Upper lobe of left lung (tissue), 6 donors: ENCODE measurements at regions not wholly inside any gene's neighbourhood (a gene's known extent, or its start where the extent isn't known, plus 50 kb on each side); places are given as distances from the start of the nearest gene placed in this dataset.
"Not testable (repeated sequence)": the region's sequence is repeated elsewhere in the genome, so short reads cannot be mapped to it uniquely, and the experiment has no call there.

Experiments
- ATAC-seq, 2 donors: fragments of 200-7000 bp; cut with Tn5 transposase; one replicate each; pipeline ENCODE4 v1.9.1; 2022; ENCODE audit warnings: mild to moderate bottlenecking in 2 of 2, moderate library complexity in 2 of 2; ENCODE audit not compliant: low FRiP score in 2 of 2
- DNase-seq, 2 donors: peaks; one replicate each; pipeline ENCODE4 v3.0.0-alpha.2; 2019 to 2020
- H3K27ac ChIP-seq, 4 donors: fragments of 200-600 bp; sonication (generic); one replicate each; pipeline ENCODE4 v1.5.1; 2016 to 2019
- H3K27me3 ChIP-seq, 4 donors: fragments of 200-600 bp; sonication (generic); one replicate each; pipeline ENCODE4 v1.5.1; 2017 to 2019
- H3K36me3 ChIP-seq, 4 donors: fragments of 200-600 bp; sonication (generic); one replicate each; pipeline ENCODE4 v1.5.1; 2016 to 2019
- H3K4me1 ChIP-seq, 4 donors: fragments of 200-600 bp; sonication (generic); one replicate each; pipeline ENCODE4 v1.5.1; 2018 to 2019
- H3K4me3 ChIP-seq, 4 donors: fragments of 200-600 bp; sonication (generic); one replicate each; pipeline ENCODE4 v1.5.1; 2017 to 2019; ENCODE audit warnings: mild to moderate bottlenecking in 2 of 4, moderate library complexity in 1 of 4
- H3K9me3 ChIP-seq, 4 donors: fragments of 200-600 bp; sonication (generic); one replicate each; pipeline ENCODE4 v1.5.1; 2018 to 2019
- CTCF ChIP-seq, 6 experiments: fragments of 450-650 bp in 4 of 6; fragments of 200-600 bp in 2 of 6; sonication (generic) in 2 of 6; IDR thresholded peaks; one replicate each; pipeline ENCODE4 v1.5.1; 2016 to 2019; ENCODE audit warnings: antibody characterized with exemption in 6 of 6
- EP300 ChIP-seq, 4 donors: sonication (generic); formaldehyde crosslinking; IDR thresholded peaks; one replicate each; pipeline ENCODE4 v1.5.1; 2017; ENCODE audit warnings: antibody characterized with exemption in 4 of 4, control low read depth in 2 of 4
- POLR2A ChIP-seq, 4 donors: fragments of 450-650 bp; IDR thresholded peaks; one replicate each; pipeline ENCODE4 v1.5.1; 2016 to 2017; ENCODE audit warnings: antibody characterized with exemption in 4 of 4, mild to moderate bottlenecking in 2 of 4
- POLR2AphosphoS5 ChIP-seq, 2 donors: sonication (generic); formaldehyde crosslinking; IDR thresholded peaks; one replicate each; pipeline ENCODE4 v1.5.1; 2017; ENCODE audit warnings: antibody characterized with exemption in 2 of 2
- WGBS, 2 donors: methylation state at CpG; one replicate each; pipeline ENCODE4 v1.1.5; 2017 to 2018; 5-methylcytosine and 5-hydroxymethylcytosine counted together
- donor health status: DM: no; HTN: no; CAD: no; lungs with moderate emphysema.
- donor health status: DM: no; HTN: yes; CAD: no; lungs with severe emphysema.

- Histone ChIP-seq H3K36me3 (no peaks in the 10 kb centered on the region), H3K9me3 (no peaks in the 10 kb centered on the region), H3K27ac (no peak overlapping the region), H3K4me3 (no peak overlapping the region), H3K4me1 (no peaks in the 10 kb centered on the region), H3K27me3 (no peaks in the 10 kb centered on the region)
- ATAC-seq = peak in 1 of 2 donors; percentile 66
- TF ChIP-seq POLR2AphosphoS5 (IDR thresholded peaks at IDR 0.05) (no peak), POLR2A (IDR thresholded peaks at IDR 0.05) (no peak), EP300 (IDR thresholded peaks at IDR 0.05) (no peak)
- no peak for DNase-seq
- 10 to 48% methylated on average over 1 of the region's 1 CpG for WGBS, 2 donors
These were observed 511.7 kb upstream of the CNTNAP5 start for GRCh38 chr2:123513351-123513750.

- no peaks in the 10 kb centered on the region for H3K4me1 ChIP-seq
- no peaks in the 10 kb centered on the region for H3K27me3 ChIP-seq
- WGBS, 2 donors = 72 to 78% methylated on average over 9 of the region's 9 CpGs
- no peaks in the 10 kb centered on the region for H3K36me3 ChIP-seq
- TF ChIP-seq EP300 (IDR thresholded peaks at IDR 0.05) = no peak
- TF ChIP-seq CTCF (IDR thresholded peaks at IDR 0.05) = no peak
- no peak for TF ChIP-seq POLR2A (IDR thresholded peaks at IDR 0.05)
- TF ChIP-seq POLR2AphosphoS5 (IDR thresholded peaks at IDR 0.05) = no peak
- no peak overlapping the region for H3K4me3 ChIP-seq
- DNase-seq (no peak), ATAC-seq (no peak)
- H3K9me3 ChIP-seq = no peaks in the 10 kb centered on the region
- H3K27ac ChIP-seq = no peak overlapping the region
These were observed 510.4 kb upstream of the CNTNAP5 start for GRCh38 chr2:123514613-123515207.

DNA sequence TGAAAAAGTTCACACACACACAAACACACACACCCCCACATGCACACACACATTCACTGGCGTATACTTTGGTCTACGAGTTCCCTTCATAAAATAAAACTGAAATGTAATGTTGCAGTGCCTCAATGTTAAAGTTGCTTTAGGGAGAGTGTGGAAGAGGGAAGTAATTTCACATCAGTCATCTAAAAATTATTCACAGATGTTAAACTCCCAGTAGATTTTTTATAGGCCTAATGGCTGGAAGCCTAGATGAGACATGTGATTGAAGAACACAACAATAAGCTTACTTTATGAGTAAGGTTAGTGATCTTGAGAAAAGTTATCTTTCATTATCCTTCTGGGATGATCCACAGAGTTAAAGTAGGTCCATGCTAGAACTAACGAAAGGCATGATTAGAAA, 506.7 kb upstream of the CNTNAP5 start:
- no peak overlapping the region for H3K27ac ChIP-seq
- no peaks in the 10 kb centered on the region for H3K4me1 ChIP-seq
- no peaks in the 10 kb centered on the region for H3K36me3 ChIP-seq
- DNase-seq (no peak), ATAC-seq (peak in 1 of 2 donors; percentile 53)
- H3K9me3 ChIP-seq = no peaks in the 10 kb centered on the region
- WGBS, 2 donors = 87 to 89% methylated on average over 3 of the region's 3 CpGs
- H3K4me3 ChIP-seq = no peak overlapping the region
- no peak for TF ChIP-seq POLR2A (IDR thresholded peaks at IDR 0.05)
- no peak for TF ChIP-seq POLR2AphosphoS5 (IDR thresholded peaks at IDR 0.05)
- TF ChIP-seq EP300 (IDR thresholded peaks at IDR 0.05) = no peak
- no peak for TF ChIP-seq CTCF (IDR thresholded peaks at IDR 0.05)
- H3K27me3 ChIP-seq = no peaks in the 10 kb centered on the region

GRCh38 chr2:123521854-123522253, 503.2 kb upstream of the CNTNAP5 start:
- Histone ChIP-seq H3K36me3 (no peaks in the 10 kb centered on the region), H3K27me3 (no peaks in the 10 kb centered on the region), H3K4me3 (no peak overlapping the region), H3K9me3 (no peaks in the 10 kb centered on the region), H3K27ac (no peak overlapping the region), H3K4me1 (no peaks in the 10 kb centered on the region)
- WGBS, 2 donors = 22 to 32% methylated on average over 1 of the region's 1 CpG
- ATAC-seq = no peak
- no peak for DNase-seq
- TF ChIP-seq EP300 (IDR thresholded peaks at IDR 0.05) (no peak), CTCF (IDR thresholded peaks at IDR 0.05) (no peak), POLR2A (IDR thresholded peaks at IDR 0.05) (no peak), POLR2AphosphoS5 (IDR thresholded peaks at IDR 0.05) (no peak)

DNA sequence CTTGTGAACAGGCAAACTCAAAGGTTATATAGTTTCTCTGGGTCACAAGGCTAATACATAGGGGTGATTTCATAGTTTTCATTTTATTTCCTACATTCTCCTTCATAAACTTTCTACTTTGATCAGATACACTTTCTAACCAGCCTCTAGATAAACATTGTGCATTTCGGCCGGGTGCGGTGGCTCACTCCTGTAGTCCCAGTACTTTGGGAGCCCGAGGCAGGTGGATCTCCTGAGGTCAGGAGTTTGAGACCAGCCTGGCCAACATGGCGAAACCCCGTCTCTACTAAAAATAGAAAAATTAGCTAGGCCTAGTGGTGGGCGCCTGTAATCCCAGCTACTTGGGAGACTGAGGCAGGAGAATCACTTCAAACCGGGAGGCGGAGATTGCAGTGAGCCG, 502.6 kb upstream of the CNTNAP5 start:
- 88 to 91% methylated on average over 10 of the region's 10 CpGs for WGBS, 2 donors
- H3K4me1 ChIP-seq, H3K27ac ChIP-seq, H3K27me3 ChIP-seq, H3K9me3 ChIP-seq, DNase-seq, H3K36me3 ChIP-seq, H3K4me3 ChIP-seq, ATAC-seq: not testable (repeated sequence)

GRCh38 chr2:123528996-123529707, 495.9 kb upstream of the CNTNAP5 start:
- Histone ChIP-seq H3K9me3 (no peaks in the 10 kb centered on the region), H3K4me3 (no peak overlapping the region), H3K4me1 (no peaks in the 10 kb centered on the region), H3K36me3 (no peaks in the 10 kb centered on the region), H3K27ac (no peak overlapping the region), H3K27me3 (no peaks in the 10 kb centered on the region)
- TF ChIP-seq EP300 (IDR thresholded peaks at IDR 0.05) (no peak), POLR2A (IDR thresholded peaks at IDR 0.05) (no peak), CTCF (IDR thresholded peaks at IDR 0.05) (no peak), POLR2AphosphoS5 (IDR thresholded peaks at IDR 0.05) (no peak)
- ATAC-seq (no peak), DNase-seq (no peak)
- 64 to 70% methylated on average over 2 of the region's 2 CpGs for WGBS, 2 donors
